ENCODE measurements at regions not wholly inside any gene's neighbourhood (a gene's known extent, or its start where the extent isn't known, plus 50 kb on each side); places are given as distances from the start of the nearest gene placed in this dataset.

DNA sequence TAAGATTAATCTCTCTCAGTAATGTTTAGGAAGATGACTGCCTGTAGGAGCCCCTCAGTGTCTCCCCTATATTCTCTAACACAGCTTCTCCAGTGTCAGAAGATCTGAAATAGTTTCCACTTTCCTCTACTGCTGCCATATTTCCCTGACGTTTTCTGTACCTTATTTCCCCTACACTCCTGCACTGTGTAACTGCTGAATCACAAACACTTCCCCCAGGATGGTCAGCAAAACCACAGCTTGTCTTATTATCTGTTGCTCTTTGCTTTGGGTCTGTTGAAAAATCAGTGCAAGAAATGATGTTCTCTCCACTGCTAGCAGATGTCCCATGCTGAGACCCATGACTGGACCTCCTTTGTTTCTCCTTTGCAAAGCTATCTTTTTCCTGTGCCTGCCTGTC is 441.7 kb downstream of the EPHA4 start:
- Histone ChIP-seq H3K36me3 (no peaks in the 10 kb centered on the region), H3K27ac (no peak overlapping the region), H3K9me3 (no peaks in the 10 kb centered on the region), H3K27me3 (no peaks in the 10 kb centered on the region), H3K4me3 (no peak overlapping the region), H3K4me1 (no peaks in the 10 kb centered on the region)
- TF ChIP-seq EP300 (IDR thresholded peaks at IDR 0.05): no peak
- TF ChIP-seq, protein P1, sequence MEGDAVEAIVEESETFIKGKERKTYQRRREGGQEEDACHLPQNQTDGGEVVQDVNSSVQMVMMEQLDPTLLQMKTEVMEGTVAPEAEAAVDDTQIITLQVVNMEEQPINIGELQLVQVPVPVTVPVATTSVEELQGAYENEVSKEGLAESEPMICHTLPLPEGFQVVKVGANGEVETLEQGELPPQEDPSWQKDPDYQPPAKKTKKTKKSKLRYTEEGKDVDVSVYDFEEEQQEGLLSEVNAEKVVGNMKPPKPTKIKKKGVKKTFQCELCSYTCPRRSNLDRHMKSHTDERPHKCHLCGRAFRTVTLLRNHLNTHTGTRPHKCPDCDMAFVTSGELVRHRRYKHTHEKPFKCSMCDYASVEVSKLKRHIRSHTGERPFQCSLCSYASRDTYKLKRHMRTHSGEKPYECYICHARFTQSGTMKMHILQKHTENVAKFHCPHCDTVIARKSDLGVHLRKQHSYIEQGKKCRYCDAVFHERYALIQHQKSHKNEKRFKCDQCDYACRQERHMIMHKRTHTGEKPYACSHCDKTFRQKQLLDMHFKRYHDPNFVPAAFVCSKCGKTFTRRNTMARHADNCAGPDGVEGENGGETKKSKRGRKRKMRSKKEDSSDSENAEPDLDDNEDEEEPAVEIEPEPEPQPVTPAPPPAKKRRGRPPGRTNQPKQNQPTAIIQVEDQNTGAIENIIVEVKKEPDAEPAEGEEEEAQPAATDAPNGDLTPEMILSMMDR (IDR thresholded peaks at IDR 0.05): no peak
- TF ChIP-seq POLR2A (IDR thresholded peaks at IDR 0.05): no peak
- 54 to 63% methylated on average over 1 of the region's 1 CpG for WGBS, 2 donors
- DNase-seq (ENCODE audit: low spot score in 2 of 2): no peak

DNA sequence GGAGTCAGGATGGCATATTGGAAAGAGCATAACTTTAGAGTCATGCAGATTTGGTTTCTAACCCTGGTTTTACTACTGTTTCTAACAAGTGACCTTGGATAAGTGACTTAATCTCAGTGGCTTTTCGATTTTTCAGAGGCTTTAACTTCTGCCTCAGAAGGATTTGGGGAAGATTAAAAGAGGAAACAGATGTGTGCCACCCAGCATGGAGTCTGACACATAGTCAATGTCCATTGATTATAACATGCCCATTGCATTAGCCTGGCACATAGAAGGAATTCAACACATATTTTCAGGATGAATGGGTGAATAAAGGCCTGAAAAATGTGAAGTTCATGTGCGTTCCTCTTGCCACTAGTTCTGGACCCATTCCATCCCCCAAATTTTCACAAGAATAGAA is 438.2 kb downstream of the EPHA4 start:
- Histone ChIP-seq H3K4me3 (no peak overlapping the region), H3K9me3 (no peaks in the 10 kb centered on the region), H3K36me3 (no peaks in the 10 kb centered on the region), H3K27ac (no peak overlapping the region), H3K27me3 (no peaks in the 10 kb centered on the region), H3K4me1 (no peaks in the 10 kb centered on the region)
- TF ChIP-seq POLR2A (IDR thresholded peaks at IDR 0.05) (no peak), EP300 (IDR thresholded peaks at IDR 0.05) (no peak)
- TF ChIP-seq, protein P1 (IDR thresholded peaks at IDR 0.05): no peak
- 60 to 69% methylated on average over 2 of the region's 2 CpGs for WGBS, 2 donors
- DNase-seq (ENCODE audit: low spot score in 2 of 2): no peak

DNA sequence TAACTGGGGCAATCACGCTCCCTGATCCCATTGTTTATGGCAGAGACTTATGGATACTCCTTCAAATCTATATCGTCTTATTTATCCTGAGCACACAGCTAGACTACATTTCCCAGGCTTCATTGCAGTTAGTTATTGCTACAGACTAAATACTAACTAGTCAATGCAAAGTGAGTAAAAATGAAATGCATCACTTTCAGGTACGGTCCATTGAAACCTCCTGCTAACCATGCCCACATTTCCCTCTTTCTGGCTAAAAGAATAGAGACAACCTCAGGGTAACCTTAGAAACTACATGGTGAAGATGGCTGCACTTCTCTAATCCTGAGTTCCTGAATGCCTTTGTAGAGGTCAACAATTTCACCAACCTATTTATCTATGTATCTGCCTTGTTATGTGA is 437.4 kb downstream of the EPHA4 start:
- H3K36me3 ChIP-seq: no peaks in the 10 kb centered on the region
- no peaks in the 10 kb centered on the region for H3K9me3 ChIP-seq
- H3K4me3 ChIP-seq: no peak overlapping the region
- WGBS, 2 donors: 93 to 99% methylated on average over 3 of the region's 3 CpGs
- DNase-seq (ENCODE audit: low spot score in 2 of 2): no peak
- H3K27ac ChIP-seq: no peak overlapping the region
- no peaks in the 10 kb centered on the region for H3K4me1 ChIP-seq
- TF ChIP-seq POLR2A (IDR thresholded peaks at IDR 0.05): no peak
- TF ChIP-seq, protein P1 (IDR thresholded peaks at IDR 0.05): no peak
- TF ChIP-seq EP300 (IDR thresholded peaks at IDR 0.05): no peak
- H3K27me3 ChIP-seq: no peaks in the 10 kb centered on the region

DNA sequence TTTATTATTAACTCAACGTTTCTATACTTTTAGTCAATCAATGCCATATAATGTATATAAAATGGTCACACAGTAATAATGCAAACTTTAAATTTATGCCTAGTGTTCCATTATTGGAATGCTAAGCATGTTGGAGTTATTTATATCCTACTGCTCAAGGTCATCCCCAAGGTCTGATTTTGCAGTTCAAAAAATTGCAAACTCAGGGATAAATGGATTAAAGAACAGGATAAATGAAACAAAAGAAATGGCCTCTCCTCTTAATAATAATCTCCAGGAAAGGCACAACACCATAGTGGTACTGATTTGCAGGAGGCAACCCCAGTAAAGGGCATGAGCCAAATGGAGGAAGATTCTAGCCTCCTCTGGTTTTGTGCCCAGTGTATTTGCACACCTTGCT is 436.4 kb downstream of the EPHA4 start:
- no peaks in the 10 kb centered on the region for H3K36me3 ChIP-seq
- no peaks in the 10 kb centered on the region for H3K27me3 ChIP-seq
- no peak overlapping the region for H3K4me3 ChIP-seq
- 52 to 57% methylated on average over 1 of the region's 1 CpG for WGBS, 2 donors
- no peak overlapping the region for H3K27ac ChIP-seq
- no peaks in the 10 kb centered on the region for H3K4me1 ChIP-seq
- no peaks in the 10 kb centered on the region for H3K9me3 ChIP-seq
- no peak for DNase-seq (ENCODE audit: low spot score in 2 of 2)
- TF ChIP-seq, protein P1 (IDR thresholded peaks at IDR 0.05): no peak
- TF ChIP-seq POLR2A (IDR thresholded peaks at IDR 0.05): no peak
- TF ChIP-seq EP300 (IDR thresholded peaks at IDR 0.05): no peak

DNA sequence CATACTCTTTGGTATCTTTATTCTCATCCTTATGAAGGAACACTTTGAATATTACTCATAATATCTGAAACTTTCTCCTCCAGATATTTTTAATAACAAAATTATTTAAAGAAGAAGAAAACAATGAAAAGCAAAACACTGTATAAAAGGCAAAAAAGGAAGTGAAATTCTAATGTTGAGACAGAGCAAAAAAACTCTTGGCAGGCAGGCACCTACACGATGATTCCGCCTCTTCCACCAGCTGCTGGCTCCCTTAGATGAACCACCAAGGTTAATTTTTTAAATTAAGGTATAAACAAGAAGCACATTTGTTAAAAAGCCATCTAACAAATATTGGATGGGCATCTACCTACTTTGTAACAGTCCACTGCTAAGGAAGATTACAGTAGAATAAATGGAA is 434.7 kb downstream of the EPHA4 start:
- no peaks in the 10 kb centered on the region for H3K27me3 ChIP-seq
- WGBS, 2 donors: 75 to 79% methylated on average over 2 of the region's 2 CpGs
- H3K4me3 ChIP-seq: no peak overlapping the region
- H3K27ac ChIP-seq: no peak overlapping the region
- H3K4me1 ChIP-seq: no peaks in the 10 kb centered on the region
- no peaks in the 10 kb centered on the region for H3K36me3 ChIP-seq
- no peak for DNase-seq (ENCODE audit: low spot score in 2 of 2)
- no peaks in the 10 kb centered on the region for H3K9me3 ChIP-seq
- TF ChIP-seq EP300 (IDR thresholded peaks at IDR 0.05) (no peak), POLR2A (IDR thresholded peaks at IDR 0.05) (no peak)
- TF ChIP-seq, protein P1 (IDR thresholded peaks at IDR 0.05): no peak
